ENCODE measurements at regions not wholly inside any gene's neighbourhood (a gene's known extent, or its start where the extent isn't known, plus 50 kb on each side); places are given as distances from the start of the nearest gene placed in this dataset.

- TF ChIP-seq, protein P1, sequence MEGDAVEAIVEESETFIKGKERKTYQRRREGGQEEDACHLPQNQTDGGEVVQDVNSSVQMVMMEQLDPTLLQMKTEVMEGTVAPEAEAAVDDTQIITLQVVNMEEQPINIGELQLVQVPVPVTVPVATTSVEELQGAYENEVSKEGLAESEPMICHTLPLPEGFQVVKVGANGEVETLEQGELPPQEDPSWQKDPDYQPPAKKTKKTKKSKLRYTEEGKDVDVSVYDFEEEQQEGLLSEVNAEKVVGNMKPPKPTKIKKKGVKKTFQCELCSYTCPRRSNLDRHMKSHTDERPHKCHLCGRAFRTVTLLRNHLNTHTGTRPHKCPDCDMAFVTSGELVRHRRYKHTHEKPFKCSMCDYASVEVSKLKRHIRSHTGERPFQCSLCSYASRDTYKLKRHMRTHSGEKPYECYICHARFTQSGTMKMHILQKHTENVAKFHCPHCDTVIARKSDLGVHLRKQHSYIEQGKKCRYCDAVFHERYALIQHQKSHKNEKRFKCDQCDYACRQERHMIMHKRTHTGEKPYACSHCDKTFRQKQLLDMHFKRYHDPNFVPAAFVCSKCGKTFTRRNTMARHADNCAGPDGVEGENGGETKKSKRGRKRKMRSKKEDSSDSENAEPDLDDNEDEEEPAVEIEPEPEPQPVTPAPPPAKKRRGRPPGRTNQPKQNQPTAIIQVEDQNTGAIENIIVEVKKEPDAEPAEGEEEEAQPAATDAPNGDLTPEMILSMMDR (IDR thresholded peaks at IDR 0.05) = no peak; the same call in 1 of the 2 replicates
- no peak for TF ChIP-seq NFIC (IDR thresholded peaks at IDR 0.05; ENCODE audit: borderline replicate concordance)
These were observed 288.0 kb upstream of the SMARCA2 start for GRCh38 chr9:1726993-1727759.
